ENCODE measurements at regions not wholly inside any gene's neighbourhood (a gene's known extent, or its start where the extent isn't known, plus 50 kb on each side); places are given as distances from the start of the nearest gene placed in this dataset.
"Not testable (repeated sequence)": the region's sequence is repeated elsewhere in the genome, so short reads cannot be mapped to it uniquely, and the experiment has no call there.

DNA sequence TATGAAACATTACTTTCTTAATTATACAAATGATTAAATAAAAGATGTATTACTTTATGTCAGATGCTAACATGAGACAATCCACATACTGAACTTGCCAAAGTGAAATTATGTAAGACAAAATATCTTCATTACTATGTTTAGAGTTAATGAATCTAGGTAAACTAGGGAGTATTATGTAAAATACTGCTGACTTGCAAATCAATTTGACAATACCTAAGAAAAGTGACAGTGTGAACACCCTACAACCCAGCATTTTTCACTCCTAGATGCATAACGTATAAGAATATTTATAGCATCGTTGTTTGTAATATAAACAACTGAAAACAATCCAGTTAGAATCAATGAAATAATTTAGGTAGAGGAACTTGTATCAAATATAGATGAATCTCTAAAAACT, 546.3 kb downstream of the MAGEB5 start:
- DNase-seq (ENCODE audit: low read depth) = no peak
- Histone ChIP-seq H3K36me3 (ENCODE audit: control insufficient read depth, insufficient read depth, low read length) (no peaks in the 10 kb centered on the region), H3K27me3 (ENCODE audit: control insufficient read depth, insufficient read depth, low read length) (no peaks in the 10 kb centered on the region), H3K4me3 (ENCODE audit: low read depth, low read length) (no peak overlapping the region)
- POLR2A ChIA-PET = no interaction called here
- TF ChIP-seq, protein P1, sequence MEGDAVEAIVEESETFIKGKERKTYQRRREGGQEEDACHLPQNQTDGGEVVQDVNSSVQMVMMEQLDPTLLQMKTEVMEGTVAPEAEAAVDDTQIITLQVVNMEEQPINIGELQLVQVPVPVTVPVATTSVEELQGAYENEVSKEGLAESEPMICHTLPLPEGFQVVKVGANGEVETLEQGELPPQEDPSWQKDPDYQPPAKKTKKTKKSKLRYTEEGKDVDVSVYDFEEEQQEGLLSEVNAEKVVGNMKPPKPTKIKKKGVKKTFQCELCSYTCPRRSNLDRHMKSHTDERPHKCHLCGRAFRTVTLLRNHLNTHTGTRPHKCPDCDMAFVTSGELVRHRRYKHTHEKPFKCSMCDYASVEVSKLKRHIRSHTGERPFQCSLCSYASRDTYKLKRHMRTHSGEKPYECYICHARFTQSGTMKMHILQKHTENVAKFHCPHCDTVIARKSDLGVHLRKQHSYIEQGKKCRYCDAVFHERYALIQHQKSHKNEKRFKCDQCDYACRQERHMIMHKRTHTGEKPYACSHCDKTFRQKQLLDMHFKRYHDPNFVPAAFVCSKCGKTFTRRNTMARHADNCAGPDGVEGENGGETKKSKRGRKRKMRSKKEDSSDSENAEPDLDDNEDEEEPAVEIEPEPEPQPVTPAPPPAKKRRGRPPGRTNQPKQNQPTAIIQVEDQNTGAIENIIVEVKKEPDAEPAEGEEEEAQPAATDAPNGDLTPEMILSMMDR (IDR thresholded peaks at IDR 0.05; ENCODE audit: insufficient read depth, low read depth, low read length) = no peak
- CTCF ChIA-PET = no interaction called here

DNA sequence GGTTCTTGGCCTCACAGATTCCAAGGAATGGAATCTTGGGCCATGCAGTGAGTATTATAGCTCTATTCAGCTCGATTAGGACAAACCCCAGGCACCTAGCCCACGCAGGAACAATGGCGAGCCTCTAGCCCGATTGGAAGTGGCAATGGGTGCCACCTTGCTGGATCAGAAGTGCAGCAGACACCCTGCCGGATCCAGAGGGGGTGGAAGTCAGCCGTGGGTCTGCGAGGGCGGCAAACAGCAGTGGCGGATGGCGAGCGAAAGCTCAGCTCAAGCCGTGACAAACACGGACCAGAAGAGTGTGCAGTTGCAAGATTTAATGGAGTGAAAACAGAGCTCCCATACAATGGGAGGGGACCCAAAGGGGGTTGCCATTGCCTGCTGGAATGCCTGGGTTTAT, 539.8 kb downstream of the MAGEB5 start:
- H3K27me3 ChIP-seq (ENCODE audit: control insufficient read depth, insufficient read depth, low read length); H3K4me3 ChIP-seq (ENCODE audit: low read depth, low read length); DNase-seq (ENCODE audit: low read depth); POLR2A ChIA-PET; H3K36me3 ChIP-seq (ENCODE audit: control insufficient read depth, insufficient read depth, low read length): not testable (repeated sequence)
- CTCF ChIA-PET = interaction anchor here (1.5 kb wide), 1 partner anchor 28 kb away, joined by 4 read pairs; no protein-coding TSS in a partner anchor

GRCh38 chrX:26747877-26748276, 531.9 kb downstream of the MAGEB5 start:
- H3K4me3 ChIP-seq (ENCODE audit: low read depth, low read length) = no peak overlapping the region
- no peaks in the 10 kb centered on the region for H3K36me3 ChIP-seq (ENCODE audit: control insufficient read depth, insufficient read depth, low read length)
- TF ChIP-seq, protein P1 (IDR thresholded peaks at IDR 0.05; ENCODE audit: insufficient read depth, low read depth, low read length) = no peak
- ChIA-PET POLR2A (no interaction called here), CTCF (no interaction called here)
- DNase-seq (ENCODE audit: low read depth) = no peak
- no peaks in the 10 kb centered on the region for H3K27me3 ChIP-seq (ENCODE audit: control insufficient read depth, insufficient read depth, low read length)

- CTCF ChIA-PET = no interaction called here
- DNase-seq (ENCODE audit: low read depth) = no peak
- POLR2A ChIA-PET = no interaction called here
- no peak overlapping the region for H3K4me3 ChIP-seq (ENCODE audit: low read depth, low read length)
- TF ChIP-seq, protein P1 (IDR thresholded peaks at IDR 0.05; ENCODE audit: insufficient read depth, low read depth, low read length) = no peak
- H3K27me3 ChIP-seq (ENCODE audit: control insufficient read depth, insufficient read depth, low read length) = no peaks in the 10 kb centered on the region
- no peaks in the 10 kb centered on the region for H3K36me3 ChIP-seq (ENCODE audit: control insufficient read depth, insufficient read depth, low read length)
Measured at GRCh38 chrX:26722666-26723428, 506.9 kb downstream of the MAGEB5 start.

DNA sequence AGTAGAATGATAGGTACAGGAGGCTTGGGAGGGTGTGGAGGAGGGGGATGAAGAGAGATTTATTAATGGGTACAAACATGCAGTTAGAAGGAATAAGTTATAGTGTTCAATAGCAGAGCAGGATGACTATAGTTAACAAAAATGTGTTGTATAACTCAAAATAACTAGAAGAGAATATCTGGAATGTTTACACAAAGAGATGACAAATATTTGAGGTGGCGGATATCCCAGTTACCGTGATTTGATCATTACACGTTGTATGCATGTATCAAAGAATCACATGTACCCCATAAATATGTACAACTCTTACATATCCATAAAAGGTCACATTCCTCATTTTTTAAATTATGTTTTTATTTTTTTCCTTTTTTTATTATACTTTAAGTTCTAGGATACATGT, 456.6 kb downstream of the MAGEB5 start:
- CTCF ChIA-PET = no interaction called here
- Histone ChIP-seq H3K36me3 (ENCODE audit: control insufficient read depth, insufficient read depth, low read length) (no peaks in the 10 kb centered on the region), H3K27me3 (ENCODE audit: control insufficient read depth, insufficient read depth, low read length) (no peaks in the 10 kb centered on the region), H3K4me3 (ENCODE audit: low read depth, low read length) (no peak overlapping the region)
- POLR2A ChIA-PET = no interaction called here
- TF ChIP-seq, protein P1 (IDR thresholded peaks at IDR 0.05; ENCODE audit: insufficient read depth, low read depth, low read length) = no peak
- DNase-seq (ENCODE audit: low read depth) = no peak

DNA sequence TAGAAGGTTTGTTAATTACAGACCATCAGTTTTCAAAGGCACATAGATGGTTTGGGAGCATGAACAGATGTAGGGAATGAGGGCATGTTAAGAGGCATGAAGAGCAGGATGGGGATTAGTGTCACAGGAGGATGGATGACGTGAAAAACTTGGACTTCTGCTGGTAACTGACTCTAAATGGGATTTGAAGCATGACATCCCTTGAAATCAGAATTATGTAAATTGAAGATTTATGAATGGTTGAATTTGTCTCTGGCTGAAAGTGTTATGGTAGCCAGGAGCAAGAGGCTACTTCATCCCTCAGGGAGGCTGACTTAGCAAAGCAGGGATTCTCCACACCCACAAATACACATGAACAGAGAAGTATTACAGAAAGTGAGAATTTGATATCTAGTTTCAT, 454.6 kb downstream of the MAGEB5 start:
- TF ChIP-seq, protein P1 (IDR thresholded peaks at IDR 0.05; ENCODE audit: insufficient read depth, low read depth, low read length) = no peak
- CTCF ChIA-PET = no interaction called here

More for the DNA sequence above, 454.6 kb downstream of the MAGEB5 start:
- DNase-seq (ENCODE audit: low read depth) = no peak
- H3K27me3 ChIP-seq (ENCODE audit: control insufficient read depth, insufficient read depth, low read length) = no peaks in the 10 kb centered on the region
- H3K4me3 ChIP-seq (ENCODE audit: low read depth, low read length) = no peak overlapping the region
- no peaks in the 10 kb centered on the region for H3K36me3 ChIP-seq (ENCODE audit: control insufficient read depth, insufficient read depth, low read length)
- POLR2A ChIA-PET = no interaction called here

Data from BJ (cell line).